ENCODE measurements at regions not wholly inside any gene's neighbourhood (a gene's known extent, or its start where the extent isn't known, plus 50 kb on each side); places are given as distances from the start of the nearest gene placed in this dataset.

DNA sequence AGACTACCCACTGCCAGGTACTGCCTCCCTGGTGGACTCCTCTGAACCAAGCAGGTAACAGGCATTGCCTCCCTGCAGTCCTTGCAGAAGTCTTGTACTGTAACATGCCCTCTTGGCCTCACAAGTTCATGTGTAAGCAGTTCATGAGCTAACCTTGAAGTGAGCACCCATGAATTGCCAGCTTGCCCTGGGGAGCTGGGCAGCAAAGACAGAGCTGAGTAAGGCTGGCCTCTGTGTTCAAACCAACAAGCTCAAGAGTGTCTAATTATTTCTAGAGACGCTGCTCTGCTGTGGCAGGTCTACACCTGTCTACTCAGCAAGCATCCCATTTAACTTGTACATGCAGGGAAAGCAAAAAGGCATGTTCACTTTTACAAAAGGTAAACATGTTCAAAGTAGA, 113.5 kb downstream of the FEM1C start:
- Mint-ChIP-seq H3K27ac (ENCODE audit: unreplicated experiment) (no peak overlapping the region), H3K4me1 (no peaks in the 10 kb centered on the region), H3K27me3 (ENCODE audit: low read depth) (no peaks in the 10 kb centered on the region), H3K36me3 (ENCODE audit: low read depth) (no peaks in the 10 kb centered on the region), H3K4me3 (no peak overlapping the region), H3K9me3 (no peaks in the 10 kb centered on the region)
- TF ChIP-seq, protein P1, sequence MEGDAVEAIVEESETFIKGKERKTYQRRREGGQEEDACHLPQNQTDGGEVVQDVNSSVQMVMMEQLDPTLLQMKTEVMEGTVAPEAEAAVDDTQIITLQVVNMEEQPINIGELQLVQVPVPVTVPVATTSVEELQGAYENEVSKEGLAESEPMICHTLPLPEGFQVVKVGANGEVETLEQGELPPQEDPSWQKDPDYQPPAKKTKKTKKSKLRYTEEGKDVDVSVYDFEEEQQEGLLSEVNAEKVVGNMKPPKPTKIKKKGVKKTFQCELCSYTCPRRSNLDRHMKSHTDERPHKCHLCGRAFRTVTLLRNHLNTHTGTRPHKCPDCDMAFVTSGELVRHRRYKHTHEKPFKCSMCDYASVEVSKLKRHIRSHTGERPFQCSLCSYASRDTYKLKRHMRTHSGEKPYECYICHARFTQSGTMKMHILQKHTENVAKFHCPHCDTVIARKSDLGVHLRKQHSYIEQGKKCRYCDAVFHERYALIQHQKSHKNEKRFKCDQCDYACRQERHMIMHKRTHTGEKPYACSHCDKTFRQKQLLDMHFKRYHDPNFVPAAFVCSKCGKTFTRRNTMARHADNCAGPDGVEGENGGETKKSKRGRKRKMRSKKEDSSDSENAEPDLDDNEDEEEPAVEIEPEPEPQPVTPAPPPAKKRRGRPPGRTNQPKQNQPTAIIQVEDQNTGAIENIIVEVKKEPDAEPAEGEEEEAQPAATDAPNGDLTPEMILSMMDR (conservative IDR thresholded peaks at IDR 0.05): no peak
- no peak for DNase-seq (ENCODE audit: low read depth, low spot score)

DNA sequence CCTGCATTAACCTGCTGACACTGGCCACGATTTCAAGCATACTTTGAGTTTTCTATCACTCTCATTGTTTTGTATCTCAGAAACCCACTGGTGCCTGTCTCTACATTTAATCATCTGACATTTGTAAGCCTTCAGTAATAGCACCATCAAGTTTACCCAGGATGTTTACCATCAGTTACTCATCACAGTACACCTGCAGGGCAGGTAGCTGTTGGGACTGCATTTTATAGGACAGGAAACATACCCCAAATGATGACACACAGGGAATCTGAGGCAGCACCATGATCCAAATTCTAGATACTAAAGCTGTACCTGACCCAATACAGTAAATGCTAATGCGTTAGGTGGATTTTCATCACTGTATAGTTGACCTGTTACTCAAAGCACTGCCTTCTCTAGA, 114.2 kb downstream of the FEM1C start:
- DNase-seq (ENCODE audit: low read depth, low spot score): no peak
- TF ChIP-seq, protein P1 (conservative IDR thresholded peaks at IDR 0.05): no peak
- H3K9me3 Mint-ChIP-seq: no peaks in the 10 kb centered on the region
- no peak overlapping the region for H3K4me3 Mint-ChIP-seq
- H3K27me3 Mint-ChIP-seq (ENCODE audit: low read depth): no peaks in the 10 kb centered on the region
- H3K27ac Mint-ChIP-seq (ENCODE audit: unreplicated experiment): no peak overlapping the region
- no peaks in the 10 kb centered on the region for H3K4me1 Mint-ChIP-seq
- no peaks in the 10 kb centered on the region for H3K36me3 Mint-ChIP-seq (ENCODE audit: low read depth)

DNA sequence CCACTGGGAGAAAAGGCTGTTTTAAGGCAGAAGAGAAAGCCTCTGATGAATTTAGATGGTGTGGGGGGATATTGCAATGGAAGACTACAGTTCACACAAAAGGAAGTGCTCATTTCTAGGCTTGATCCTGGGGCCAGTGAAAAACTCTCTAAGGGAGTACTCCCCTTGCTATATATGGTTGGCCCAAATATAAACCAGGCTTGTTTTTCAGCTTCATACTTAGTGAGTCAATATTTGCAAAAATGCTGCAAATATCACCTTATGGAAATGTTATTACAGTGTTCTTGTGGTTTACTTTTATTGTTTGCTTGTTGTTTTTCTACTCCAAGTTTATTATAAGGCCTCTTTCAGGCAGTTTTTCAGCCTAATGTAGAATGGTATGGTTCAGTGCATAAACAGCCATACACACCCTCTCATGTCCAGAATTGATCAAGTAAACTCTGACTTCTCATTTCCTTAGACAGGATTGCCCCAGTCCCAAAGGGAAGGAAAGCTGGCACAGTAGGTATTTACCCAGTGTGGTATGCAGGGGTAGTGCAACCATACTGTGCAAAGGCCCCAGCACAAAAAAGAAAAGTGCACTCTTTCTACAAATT, 115.1 kb downstream of the FEM1C start:
- H3K4me3 Mint-ChIP-seq: no peak overlapping the region
- H3K27me3 Mint-ChIP-seq (ENCODE audit: low read depth): no peaks in the 10 kb centered on the region
- no peak for DNase-seq (ENCODE audit: low read depth, low spot score)
- no peaks in the 10 kb centered on the region for H3K9me3 Mint-ChIP-seq
- TF ChIP-seq, protein P1 (conservative IDR thresholded peaks at IDR 0.05): no peak
- H3K27ac Mint-ChIP-seq (ENCODE audit: unreplicated experiment): no peak overlapping the region
- no peaks in the 10 kb centered on the region for H3K36me3 Mint-ChIP-seq (ENCODE audit: low read depth)
- H3K4me1 Mint-ChIP-seq: no peaks in the 10 kb centered on the region

DNA sequence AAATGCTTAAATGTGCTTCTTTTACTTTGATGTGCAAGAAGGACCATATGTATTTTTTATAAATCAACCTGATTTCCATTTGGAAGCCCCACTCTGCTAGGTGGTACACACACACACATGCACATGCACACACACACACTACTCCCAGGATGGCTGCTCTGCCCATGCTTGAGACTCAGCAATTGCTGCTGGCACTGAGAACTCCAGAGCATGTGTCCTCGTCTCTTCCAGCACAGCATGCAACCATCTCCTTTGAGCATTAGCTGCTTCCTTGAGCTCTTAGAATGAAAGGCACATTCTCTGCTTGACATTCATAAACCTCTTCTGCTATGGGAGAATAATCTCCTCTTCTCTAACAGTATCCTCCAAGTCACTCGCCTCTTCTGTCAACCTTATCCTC, 115.9 kb downstream of the FEM1C start:
- Mint-ChIP-seq H3K4me1 (no peaks in the 10 kb centered on the region), H3K27ac (ENCODE audit: unreplicated experiment) (no peak overlapping the region), H3K27me3 (ENCODE audit: low read depth) (no peaks in the 10 kb centered on the region), H3K4me3 (no peak overlapping the region), H3K9me3 (no peaks in the 10 kb centered on the region), H3K36me3 (ENCODE audit: low read depth) (no peaks in the 10 kb centered on the region)
- no peak for DNase-seq (ENCODE audit: low read depth, low spot score)
- TF ChIP-seq, protein P1 (conservative IDR thresholded peaks at IDR 0.05): no peak

DNA sequence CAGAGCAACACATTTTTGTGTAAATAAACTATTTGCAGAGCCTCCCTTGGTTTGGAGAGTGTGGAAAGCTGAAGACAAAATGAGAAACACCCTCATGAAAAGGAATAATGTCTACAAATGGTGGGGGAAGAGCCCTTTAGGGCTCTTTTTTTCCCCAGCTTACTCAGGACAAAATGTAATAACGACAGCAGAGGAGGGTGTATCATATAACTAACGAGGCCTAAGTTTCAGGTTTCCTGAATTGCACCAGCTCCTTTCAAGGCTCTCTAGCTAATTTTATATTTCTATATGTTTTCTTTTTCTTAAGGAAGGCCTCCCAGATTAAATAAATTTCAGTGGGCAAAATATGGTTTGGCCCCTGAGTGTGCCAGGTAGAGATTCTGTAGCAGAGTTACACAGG, 116.3 kb downstream of the FEM1C start:
- Mint-ChIP-seq H3K27me3 (ENCODE audit: low read depth) (no peaks in the 10 kb centered on the region), H3K4me3 (no peak overlapping the region), H3K4me1 (no peaks in the 10 kb centered on the region), H3K27ac (ENCODE audit: unreplicated experiment) (no peak overlapping the region), H3K9me3 (no peaks in the 10 kb centered on the region), H3K36me3 (ENCODE audit: low read depth) (no peaks in the 10 kb centered on the region)
- TF ChIP-seq, protein P1 (conservative IDR thresholded peaks at IDR 0.05): no peak
- no peak for DNase-seq (ENCODE audit: low read depth, low spot score)
